ENCODE measurements at regions not wholly inside any gene's neighbourhood (a gene's known extent, or its start where the extent isn't known, plus 50 kb on each side); places are given as distances from the start of the nearest gene placed in this dataset.

DNA sequence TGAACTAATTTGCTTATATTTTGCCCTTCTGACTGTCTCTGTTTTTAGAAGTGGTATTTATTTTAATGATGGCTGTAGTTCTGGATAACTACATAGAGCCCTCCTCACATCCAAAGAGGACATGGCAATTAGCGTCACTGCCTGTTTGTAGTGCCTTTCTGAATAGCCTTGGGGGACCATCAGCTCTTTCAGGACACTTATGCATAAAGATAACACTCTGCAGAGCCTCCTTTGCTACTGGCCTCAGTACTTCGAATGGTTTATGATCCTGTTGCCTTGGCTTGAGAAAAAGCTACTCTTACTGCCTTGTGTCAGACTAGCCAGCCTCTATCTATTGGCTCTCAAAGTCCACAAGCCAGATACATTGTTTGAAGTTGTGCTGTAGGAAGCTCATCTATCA is 105.4 kb upstream of the SPRED1 start:
- TF ChIP-seq TEAD4 (IDR thresholded peaks at IDR 0.05) (no peak), NFIC (IDR thresholded peaks at IDR 0.05) (no peak), FOXM1 (IDR thresholded peaks at IDR 0.05; ENCODE audit: borderline replicate concordance, low read depth) (no peak)
- TF ChIP-seq, protein P1, sequence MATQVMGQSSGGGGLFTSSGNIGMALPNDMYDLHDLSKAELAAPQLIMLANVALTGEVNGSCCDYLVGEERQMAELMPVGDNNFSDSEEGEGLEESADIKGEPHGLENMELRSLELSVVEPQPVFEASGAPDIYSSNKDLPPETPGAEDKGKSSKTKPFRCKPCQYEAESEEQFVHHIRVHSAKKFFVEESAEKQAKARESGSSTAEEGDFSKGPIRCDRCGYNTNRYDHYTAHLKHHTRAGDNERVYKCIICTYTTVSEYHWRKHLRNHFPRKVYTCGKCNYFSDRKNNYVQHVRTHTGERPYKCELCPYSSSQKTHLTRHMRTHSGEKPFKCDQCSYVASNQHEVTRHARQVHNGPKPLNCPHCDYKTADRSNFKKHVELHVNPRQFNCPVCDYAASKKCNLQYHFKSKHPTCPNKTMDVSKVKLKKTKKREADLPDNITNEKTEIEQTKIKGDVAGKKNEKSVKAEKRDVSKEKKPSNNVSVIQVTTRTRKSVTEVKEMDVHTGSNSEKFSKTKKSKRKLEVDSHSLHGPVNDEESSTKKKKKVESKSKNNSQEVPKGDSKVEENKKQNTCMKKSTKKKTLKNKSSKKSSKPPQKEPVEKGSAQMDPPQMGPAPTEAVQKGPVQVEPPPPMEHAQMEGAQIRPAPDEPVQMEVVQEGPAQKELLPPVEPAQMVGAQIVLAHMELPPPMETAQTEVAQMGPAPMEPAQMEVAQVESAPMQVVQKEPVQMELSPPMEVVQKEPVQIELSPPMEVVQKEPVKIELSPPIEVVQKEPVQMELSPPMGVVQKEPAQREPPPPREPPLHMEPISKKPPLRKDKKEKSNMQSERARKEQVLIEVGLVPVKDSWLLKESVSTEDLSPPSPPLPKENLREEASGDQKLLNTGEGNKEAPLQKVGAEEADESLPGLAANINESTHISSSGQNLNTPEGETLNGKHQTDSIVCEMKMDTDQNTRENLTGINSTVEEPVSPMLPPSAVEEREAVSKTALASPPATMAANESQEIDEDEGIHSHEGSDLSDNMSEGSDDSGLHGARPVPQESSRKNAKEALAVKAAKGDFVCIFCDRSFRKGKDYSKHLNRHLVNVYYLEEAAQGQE (IDR thresholded peaks at IDR 0.05; ENCODE audit: low read depth) = no peak
